Liver (tissue), 8 donors: ENCODE measurements at regions not wholly inside any gene's neighbourhood (a gene's known extent, or its start where the extent isn't known, plus 50 kb on each side); places are given as distances from the start of the nearest gene placed in this dataset.

Source experiments
- DNase-seq: peaks from one replicate; pipeline ENCODE4 v3.0.0-alpha.2; 2017; ENCODE audit warnings: low spot score
- H3K27ac ChIP-seq, 2 donors: one replicate each; pipeline ENCODE4 v1.7.0; 2013; ENCODE audit warnings: inconsistent platforms in 2 of 2, low read length in 2 of 2, control low read depth in 1 of 2, low read depth in 1 of 2, mild to moderate bottlenecking in 1 of 2
- H3K27me3 ChIP-seq, 4 donors: one replicate each; pipeline versions ENCODE4 v1.6.1 to v1.7.0; 2013; ENCODE audit warnings: low read length in 3 of 4, inconsistent platforms in 1 of 4, mild to moderate bottlenecking in 1 of 4, moderate library complexity in 1 of 4; ENCODE audit not compliant: control insufficient read depth in 4 of 4, insufficient read depth in 4 of 4
- H3K36me3 ChIP-seq, 4 donors: one replicate each; pipeline versions ENCODE4 v1.6.1 to v1.7.0; 2013; ENCODE audit warnings: low read length in 3 of 4, mild to moderate bottlenecking in 3 of 4, low read depth in 1 of 4, moderate library complexity in 1 of 4; ENCODE audit not compliant: control insufficient read depth in 4 of 4, insufficient read depth in 3 of 4
- H3K4me1 ChIP-seq, 4 donors: one replicate each; pipeline versions ENCODE4 v1.6.1 to v1.7.0; 2013; ENCODE audit warnings: low read length in 3 of 4, mild to moderate bottlenecking in 3 of 4, moderate library complexity in 1 of 4; ENCODE audit not compliant: control insufficient read depth in 4 of 4, insufficient read depth in 4 of 4
- H3K4me3 ChIP-seq, 3 donors: one replicate each; pipeline versions ENCODE4 v1.6.1 to v1.7.0; 2013; ENCODE audit warnings: low read length in 3 of 3, control low read depth in 1 of 3, low read depth in 1 of 3, mild to moderate bottlenecking in 1 of 3
- H3K9ac ChIP-seq, 2 donors: one replicate each; pipeline ENCODE4 v1.7.0; 2013; ENCODE audit warnings: low read length in 2 of 2, mild to moderate bottlenecking in 2 of 2, moderate library complexity in 2 of 2, control low read depth in 1 of 2, low read depth in 1 of 2
- H3K9me3 ChIP-seq, 4 donors: one replicate each; pipeline versions ENCODE4 v1.6.1 to v1.7.0; 2013; ENCODE audit warnings: low read length in 3 of 4; ENCODE audit not compliant: control insufficient read depth in 4 of 4
- CTCF ChIP-seq: fragments of 150-350 bp; IDR thresholded peaks from 2 replicates; pipeline ENCODE4 v1.5.1; 2017; ENCODE audit warnings: improper control_type of control experiment, low read depth, low read length; ENCODE audit not compliant: missing input control
- FOXA1 ChIP-seq: IDR thresholded peaks from 2 replicates; pipeline ENCODE4 v1.6.1; 2016; ENCODE audit warnings: antibody characterized with exemption
- FOXA2 ChIP-seq: IDR thresholded peaks from 2 replicates; pipeline ENCODE4 v1.6.1; 2016; ENCODE audit warnings: antibody characterized with exemption
- GABPA ChIP-seq, 2 donors: IDR thresholded peaks in 1 of 2; conservative IDR thresholded peaks in 1 of 2; 2 replicates each; pipeline ENCODE4 v1.6.1; 2016; ENCODE audit warnings: antibody characterized with exemption in 2 of 2, mild to moderate bottlenecking in 1 of 2, moderate library complexity in 1 of 2
- HNF4A ChIP-seq, 2 donors: conservative IDR thresholded peaks; 2 replicates each; pipeline ENCODE4 v1.6.1; 2016; ENCODE audit warnings: antibody characterized with exemption in 2 of 2, mild to moderate bottlenecking in 2 of 2
- HNF4G ChIP-seq: IDR thresholded peaks from 2 replicates; pipeline ENCODE4 v1.6.1; 2016; ENCODE audit warnings: antibody characterized with exemption
- JUND ChIP-seq, 2 donors: IDR thresholded peaks; 2 replicates each; pipeline ENCODE4 v1.6.1; 2016; ENCODE audit warnings: antibody characterized with exemption in 2 of 2
- MAX ChIP-seq: IDR thresholded peaks from 2 replicates; pipeline ENCODE4 v1.6.1; 2016; ENCODE audit warnings: antibody characterized with exemption
- NR2F2 ChIP-seq: IDR thresholded peaks from 2 replicates; pipeline ENCODE4 v1.6.1; 2016; ENCODE audit warnings: antibody characterized with exemption
- REST ChIP-seq: IDR thresholded peaks from 2 replicates; pipeline ENCODE4 v1.6.1; 2016; ENCODE audit warnings: antibody characterized with exemption, mild to moderate bottlenecking
- RXRA ChIP-seq, 2 donors: IDR thresholded peaks; 2 replicates each; pipeline ENCODE4 v1.6.1; 2017 to 2018; ENCODE audit warnings: antibody characterized with exemption in 2 of 2, mild to moderate bottlenecking in 1 of 2
- SP1 ChIP-seq: IDR thresholded peaks from 2 replicates; pipeline ENCODE4 v1.6.1; 2018; ENCODE audit warnings: antibody characterized with exemption, mild to moderate bottlenecking
- YY1 ChIP-seq: IDR thresholded peaks from 2 replicates; pipeline ENCODE4 v1.6.1; 2016; ENCODE audit warnings: antibody characterized with exemption, mild to moderate bottlenecking
- ZBTB33 ChIP-seq: IDR thresholded peaks from 2 replicates; pipeline ENCODE4 v1.6.1; 2016; ENCODE audit warnings: antibody characterized with exemption
- WGBS: extraction: QIAGEN DNeasy Blood & Tissue Kit; methylation state at CpG from one replicate; pipeline ENCODE4 v1.1.7; 2013; 5-methylcytosine and 5-hydroxymethylcytosine counted together
- TF ChIP-seq, protein P1 (sequence below): IDR thresholded peaks from 2 replicates; pipeline ENCODE4 v1.6.1; 2016; ENCODE audit warnings: antibody characterized with exemption
- donor health status: healthy.
- donor health status: healthy.
- donor health status: healthy.
- donor health status: healthy.
- donor health status: healthy.

- Histone ChIP-seq H3K36me3 (no peaks in the 10 kb centered on the region), H3K9me3 (no peaks in the 10 kb centered on the region), H3K27me3 (peaks cover 0 to 2% (median 0%) of the 10 kb centered on the region in 4 donors), H3K27ac (no peak overlapping the region), H3K4me1 (no peaks in the 10 kb centered on the region), H3K4me3 (no peak overlapping the region), H3K9ac (no peak overlapping the region)
- TF ChIP-seq CTCF (no peak), JUND (IDR thresholded peaks at IDR 0.05) (no peak), RXRA (IDR thresholded peaks at IDR 0.05) (no peak), HNF4G (no peak), NR2F2 (no peak), FOXA2 (no peak), GABPA (IDR thresholded peaks at IDR 0.05 in 1 of 2, conservative IDR thresholded peaks at IDR 0.05 in 1 of 2) (no peak), FOXA1 (no peak), YY1 (no peak), REST (no peak), HNF4A (conservative IDR thresholded peaks at IDR 0.05) (no peak), SP1 (no peak), MAX (no peak), ZBTB33 (no peak)
- TF ChIP-seq, protein P1, sequence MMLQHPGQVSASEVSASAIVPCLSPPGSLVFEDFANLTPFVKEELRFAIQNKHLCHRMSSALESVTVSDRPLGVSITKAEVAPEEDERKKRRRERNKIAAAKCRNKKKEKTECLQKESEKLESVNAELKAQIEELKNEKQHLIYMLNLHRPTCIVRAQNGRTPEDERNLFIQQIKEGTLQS = no peak
- DNase-seq = no peak
- 77% methylated on average over 7 of the region's 7 CpGs for WGBS
Measured at GRCh38 chr22:47811971-47812370, 1049.5 kb downstream of the TBC1D22A start.
